Liver (tissue), 3 donors: ENCODE measurements at regions not wholly inside any gene's neighbourhood (a gene's known extent, or its start where the extent isn't known, plus 50 kb on each side); places are given as distances from the start of the nearest gene placed in this dataset.

Experiments used
- NR2F2 ChIP-seq: IDR thresholded peaks from 2 replicates; pipeline ENCODE4 v1.6.1; 2016; ENCODE audit warnings: antibody characterized with exemption
- RAD21 ChIP-seq, 2 donors: IDR thresholded peaks; 2 replicates each; pipeline ENCODE4 v1.6.1; 2016; ENCODE audit warnings: antibody characterized with exemption in 2 of 2, mild to moderate bottlenecking in 2 of 2
- YY1 ChIP-seq: IDR thresholded peaks from 2 replicates; pipeline ENCODE4 v1.6.1; 2016; ENCODE audit warnings: antibody characterized with exemption, mild to moderate bottlenecking
- TF ChIP-seq, protein P1 (sequence below): fragments of 150-350 bp; IDR thresholded peaks from 2 replicates; pipeline ENCODE4 v1.5.1; 2017; ENCODE audit warnings: improper control_type of control experiment, low read depth, low read length; ENCODE audit not compliant: missing input control
- donor health status: healthy.
- donor health status: healthy.

DNA sequence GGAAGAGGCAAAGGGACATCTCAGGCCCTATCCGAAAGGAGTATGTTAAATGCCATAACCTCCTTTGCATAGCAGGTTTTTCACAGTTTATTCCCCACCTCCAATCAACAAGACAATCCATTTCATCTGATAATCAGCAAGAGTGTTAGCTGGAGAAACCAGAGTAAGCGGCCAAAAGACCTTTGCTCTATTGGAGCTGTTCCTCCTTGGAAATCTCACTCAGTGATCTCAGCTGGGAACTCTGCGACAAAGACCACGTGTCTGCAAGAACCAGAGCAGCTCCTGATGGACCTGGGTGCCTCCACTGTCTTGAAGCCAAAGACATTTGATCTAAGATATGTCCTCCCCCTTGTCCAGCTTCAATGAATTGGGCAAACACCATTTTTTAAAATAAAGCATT is 241.0 kb downstream of the SEC61B start:
- TF ChIP-seq, protein P1, sequence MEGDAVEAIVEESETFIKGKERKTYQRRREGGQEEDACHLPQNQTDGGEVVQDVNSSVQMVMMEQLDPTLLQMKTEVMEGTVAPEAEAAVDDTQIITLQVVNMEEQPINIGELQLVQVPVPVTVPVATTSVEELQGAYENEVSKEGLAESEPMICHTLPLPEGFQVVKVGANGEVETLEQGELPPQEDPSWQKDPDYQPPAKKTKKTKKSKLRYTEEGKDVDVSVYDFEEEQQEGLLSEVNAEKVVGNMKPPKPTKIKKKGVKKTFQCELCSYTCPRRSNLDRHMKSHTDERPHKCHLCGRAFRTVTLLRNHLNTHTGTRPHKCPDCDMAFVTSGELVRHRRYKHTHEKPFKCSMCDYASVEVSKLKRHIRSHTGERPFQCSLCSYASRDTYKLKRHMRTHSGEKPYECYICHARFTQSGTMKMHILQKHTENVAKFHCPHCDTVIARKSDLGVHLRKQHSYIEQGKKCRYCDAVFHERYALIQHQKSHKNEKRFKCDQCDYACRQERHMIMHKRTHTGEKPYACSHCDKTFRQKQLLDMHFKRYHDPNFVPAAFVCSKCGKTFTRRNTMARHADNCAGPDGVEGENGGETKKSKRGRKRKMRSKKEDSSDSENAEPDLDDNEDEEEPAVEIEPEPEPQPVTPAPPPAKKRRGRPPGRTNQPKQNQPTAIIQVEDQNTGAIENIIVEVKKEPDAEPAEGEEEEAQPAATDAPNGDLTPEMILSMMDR, result no peak
- TF ChIP-seq NR2F2, result no peak
- TF ChIP-seq RAD21 (IDR thresholded peaks at IDR 0.05), result no peak
- TF ChIP-seq YY1, result no peak
